GM23248 (cell line): ENCODE measurements at regions not wholly inside any gene's neighbourhood (a gene's known extent, or its start where the extent isn't known, plus 50 kb on each side); places are given as distances from the start of the nearest gene placed in this dataset.

Experiments used
- DNase-seq: peaks from one replicate; pipeline ENCODE4 v3.0.0-alpha.2; 2015
- H2AFZ ChIP-seq: fragments of 200-600 bp; sonication (generic); 2 replicates; pipeline ENCODE4 v1.6.1; 2016; ENCODE audit warnings: antibody characterized with exemption
- H3F3A ChIP-seq: fragments of 200-600 bp; sonication (generic); 2 replicates; pipeline ENCODE4 v1.6.1; 2016; ENCODE audit warnings: mild to moderate bottlenecking, antibody characterized with exemption, mixed run types; ENCODE audit not compliant: insufficient read depth
- H3K27ac ChIP-seq: fragments of 200-600 bp; sonication (generic); 2 replicates; pipeline ENCODE4 v1.5.1; 2016; ENCODE audit warnings: mild to moderate bottlenecking
- H3K27me3 ChIP-seq: fragments of 200-600 bp; sonication (generic); replicated peaks from 2 replicates; pipeline ENCODE4 v1.6.1; 2016; ENCODE audit warnings: mild to moderate bottlenecking; ENCODE audit not compliant: insufficient read depth
- H3K36me3 ChIP-seq: fragments of 200-600 bp; sonication (generic); 2 replicates; pipeline ENCODE4 v1.6.1; 2016; ENCODE audit warnings: low read depth, mild to moderate bottlenecking
- H3K4me1 ChIP-seq: fragments of 200-600 bp; sonication (generic); 2 replicates; pipeline ENCODE4 v1.6.1; 2016; ENCODE audit warnings: mild to moderate bottlenecking; ENCODE audit not compliant: insufficient read depth
- H3K4me2 ChIP-seq: fragments of 200-600 bp; sonication (generic); one replicate; pipeline ENCODE4 v1.6.1; 2016; ENCODE audit warnings: mild to moderate bottlenecking; ENCODE audit not compliant: unreplicated experiment
- H3K4me3 ChIP-seq: fragments of 200-600 bp; sonication (generic); 2 replicates; pipeline ENCODE4 v1.5.1; 2016; ENCODE audit warnings: mild to moderate bottlenecking
- H3K79me2 ChIP-seq: fragments of 200-600 bp; sonication (generic); 2 replicates; pipeline ENCODE4 v1.6.1; 2016; ENCODE audit warnings: mild to moderate bottlenecking; ENCODE audit not compliant: insufficient read depth
- H3K9ac ChIP-seq: fragments of 200-600 bp; sonication (generic); 2 replicates; pipeline ENCODE4 v1.6.1; 2016; ENCODE audit warnings: mild to moderate bottlenecking
- H3K9me2 ChIP-seq: fragments of 200-600 bp; sonication (generic); 2 replicates; pipeline ENCODE4 v1.6.1; 2016; ENCODE audit warnings: mixed run types, mild to moderate bottlenecking, moderate library complexity; ENCODE audit not compliant: insufficient read depth
- H3K9me3 ChIP-seq: fragments of 200-600 bp; sonication (generic); one replicate; pipeline ENCODE4 v1.6.1; 2017; ENCODE audit warnings: low read depth
- H4K20me1 ChIP-seq: fragments of 200-600 bp; sonication (generic); 2 replicates; pipeline ENCODE4 v1.6.0; 2016; ENCODE audit not compliant: insufficient read depth
- EZH2 ChIP-seq: fragments of 200-600 bp; sonication (generic); IDR thresholded peaks from 2 replicates; pipeline ENCODE4 v1.6.1; 2018; ENCODE audit warnings: antibody characterized with exemption, mild to moderate bottlenecking; ENCODE audit not compliant: insufficient read depth, poor library complexity, severe bottlenecking
- EZH2phosphoT487 ChIP-seq: fragments of 200-600 bp; sonication (generic); IDR thresholded peaks from 2 replicates; pipeline ENCODE4 v1.6.1; 2018; ENCODE audit warnings: antibody characterized with exemption, moderate library complexity, mild to moderate bottlenecking, low read depth; ENCODE audit not compliant: insufficient read depth
- WGBS, 2 experiments: methylation state at CpG; one replicate each; pipeline ENCODE4 v1.1.6; 2015 to 2017; ENCODE audit warnings: low lambda C conversion rate in 2 of 2, low coverage in 1 of 2; ENCODE audit errors: missing lambda C conversion rate in 2 of 2; 5-methylcytosine and 5-hydroxymethylcytosine counted together
- in situ Hi-C: fragments of 300-500 bp; cut with MboI; formaldehyde crosslinking; loops from 2 replicates; pipeline ENCODE4 v1.15.0; 2020

- H3K4me3 ChIP-seq: no peak overlapping the region
- H3F3A ChIP-seq: no peaks in the 10 kb centered on the region
- H3K27ac ChIP-seq: no peak overlapping the region
- no peak overlapping the region for H2AFZ ChIP-seq
- in situ Hi-C loops: no loop called here
- H3K79me2 ChIP-seq: no peaks in the 10 kb centered on the region
- no peaks in the 10 kb centered on the region for H3K9me3 ChIP-seq
- H3K9me2 ChIP-seq: no peaks in the 10 kb centered on the region
- H3K4me1 ChIP-seq: no peaks in the 10 kb centered on the region
- H3K36me3 ChIP-seq: no peaks in the 10 kb centered on the region
- no peak for DNase-seq
- WGBS, 2 experiments: 37 to 44% methylated on average over 3 of the region's 3 CpGs
- no peaks in the 10 kb centered on the region for H3K27me3 ChIP-seq
- no peak overlapping the region for H3K9ac ChIP-seq
- TF ChIP-seq EZH2 (no peak), EZH2phosphoT487 (no peak)
- H3K4me2 ChIP-seq: no peak overlapping the region
- no peaks in the 10 kb centered on the region for H4K20me1 ChIP-seq
Observed at GRCh38 chrX:94752434-94753169, 1078.6 kb downstream of the FAM133A start.

GRCh38 chrX:94758130-94758529 lies 1084.1 kb downstream of the FAM133A start:
- H3K4me3 ChIP-seq: no peak overlapping the region
- in situ Hi-C loops: no loop called here
- TF ChIP-seq EZH2 (no peak), EZH2phosphoT487 (no peak)

GRCh38 chrX:94775640-94776039 lies 1101.6 kb downstream of the FAM133A start:
- in situ Hi-C loops: no loop called here
- no peaks in the 10 kb centered on the region for H3K36me3 ChIP-seq
- no peak overlapping the region for H3K4me3 ChIP-seq
- no peaks in the 10 kb centered on the region for H4K20me1 ChIP-seq
- H3F3A ChIP-seq: no peaks in the 10 kb centered on the region
- H2AFZ ChIP-seq: no peak overlapping the region
- no peaks in the 10 kb centered on the region for H3K79me2 ChIP-seq
- H3K4me2 ChIP-seq: no peak overlapping the region
- no peaks in the 10 kb centered on the region for H3K27me3 ChIP-seq
- H3K9ac ChIP-seq: no peak overlapping the region
- TF ChIP-seq EZH2 (no peak), EZH2phosphoT487 (no peak)
- H3K4me1 ChIP-seq: no peaks in the 10 kb centered on the region
- H3K9me2 ChIP-seq: no peaks in the 10 kb centered on the region
- H3K9me3 ChIP-seq: no peaks in the 10 kb centered on the region
- DNase-seq: no peak
- WGBS, 2 experiments: 9 to 15% methylated on average over 2 of the region's 2 CpGs
- no peak overlapping the region for H3K27ac ChIP-seq

More at GRCh38 chrX:94758130-94758529, 1084.1 kb downstream of the FAM133A start:
- Histone ChIP-seq H3K4me2 (no peak overlapping the region), H3K9me2 (no peaks in the 10 kb centered on the region), H3K79me2 (no peaks in the 10 kb centered on the region), H3K9me3 (no peaks in the 10 kb centered on the region), H3K36me3 (no peaks in the 10 kb centered on the region), H3K4me1 (no peaks in the 10 kb centered on the region), H3F3A (no peaks in the 10 kb centered on the region), H2AFZ (no peak overlapping the region), H3K27ac (no peak overlapping the region), H3K27me3 (no peaks in the 10 kb centered on the region), H4K20me1 (no peaks in the 10 kb centered on the region), H3K9ac (no peak overlapping the region)
- DNase-seq: no peak
- 0% methylated on average over 1 of the region's 1 CpG for WGBS, 2 experiments

GRCh38 chrX:94813541-94813940 lies 1139.5 kb downstream of the FAM133A start:
- Histone ChIP-seq H2AFZ (no peak overlapping the region), H3K4me3 (no peak overlapping the region), H4K20me1 (no peaks in the 10 kb centered on the region), H3F3A (no peaks in the 10 kb centered on the region), H3K9me3 (no peaks in the 10 kb centered on the region), H3K27ac (no peak overlapping the region), H3K4me2 (no peak overlapping the region), H3K9ac (no peak overlapping the region), H3K79me2 (no peaks in the 10 kb centered on the region), H3K36me3 (no peaks in the 10 kb centered on the region), H3K27me3 (no peaks in the 10 kb centered on the region), H3K4me1 (no peaks in the 10 kb centered on the region), H3K9me2 (no peaks in the 10 kb centered on the region)
- 73% methylated on average over 1 of the region's 1 CpG for WGBS, 2 experiments
- DNase-seq: no peak
- TF ChIP-seq EZH2phosphoT487 (no peak), EZH2 (no peak)
- in situ Hi-C loops: no loop called here

GRCh38 chrX:94814216-94814615 lies 1140.2 kb downstream of the FAM133A start:
- WGBS, 2 experiments: 0% methylated on average over 1 of the region's 1 CpG; no CpG with 5 or more reads in 1 of the 2 experiments
- Histone ChIP-seq H3K9me2 (no peaks in the 10 kb centered on the region), H4K20me1 (no peaks in the 10 kb centered on the region), H3K36me3 (no peaks in the 10 kb centered on the region), H3K4me2 (no peak overlapping the region), H3F3A (no peaks in the 10 kb centered on the region), H3K27ac (no peak overlapping the region), H3K9me3 (no peaks in the 10 kb centered on the region), H3K4me3 (no peak overlapping the region), H3K79me2 (no peaks in the 10 kb centered on the region), H3K9ac (no peak overlapping the region), H2AFZ (no peak overlapping the region), H3K4me1 (no peaks in the 10 kb centered on the region), H3K27me3 (no peaks in the 10 kb centered on the region)
- TF ChIP-seq EZH2 (no peak), EZH2phosphoT487 (no peak)
- no peak for DNase-seq
- in situ Hi-C loops: no loop called here
